NCI-H748 treated with DMSO at 0.1 percent for 48 hours (cell line): ENCODE measurements at regions not wholly inside any gene's neighbourhood (a gene's known extent, or its start where the extent isn't known, plus 50 kb on each side); places are given as distances from the start of the nearest gene placed in this dataset.
"Not testable (repeated sequence)": the region's sequence is repeated elsewhere in the genome, so short reads cannot be mapped to it uniquely, and the experiment has no call there.

Experiments
- DNase-seq: peaks from one replicate; lab custom pipeline; 2025; lab: John Stamatoyannopoulos, UW

- DNase-seq: peak; percentile 25
Measured at GRCh38 chr6:6724539-6725467, 136.3 kb downstream of the LY86 start.

- no peak for DNase-seq
Measured at GRCh38 chr6:6725468-6726209, 137.1 kb downstream of the LY86 start.

- no peak for DNase-seq
Measured at GRCh38 chr6:6728169-6728941, 139.8 kb downstream of the LY86 start.

DNA sequence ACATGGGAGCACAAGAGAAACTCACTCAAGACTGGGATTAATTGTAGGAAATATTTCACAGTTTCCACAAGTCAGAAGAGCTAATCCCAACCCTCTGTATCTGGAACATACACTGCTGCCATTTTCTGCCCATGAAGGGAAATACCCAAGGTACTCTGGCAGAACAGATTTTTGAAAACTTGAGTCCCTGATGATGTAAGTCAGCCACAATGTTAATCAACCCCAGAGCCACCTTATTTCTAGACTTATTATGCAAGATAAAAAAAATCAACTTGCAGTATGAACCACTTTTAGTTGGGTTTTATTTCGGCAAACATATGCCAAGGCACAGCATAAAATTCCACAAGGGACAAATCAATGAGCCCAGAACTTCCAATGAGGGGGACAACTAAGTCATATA, 141.5 kb downstream of the LY86 start:
- DNase-seq: no peak

- DNase-seq: no peak
Measured at GRCh38 chr6:6730831-6731230, 142.3 kb downstream of the LY86 start.

- DNase-seq: no peak
Measured at GRCh38 chr6:6734479-6735465, 146.3 kb downstream of the LY86 start.

DNA sequence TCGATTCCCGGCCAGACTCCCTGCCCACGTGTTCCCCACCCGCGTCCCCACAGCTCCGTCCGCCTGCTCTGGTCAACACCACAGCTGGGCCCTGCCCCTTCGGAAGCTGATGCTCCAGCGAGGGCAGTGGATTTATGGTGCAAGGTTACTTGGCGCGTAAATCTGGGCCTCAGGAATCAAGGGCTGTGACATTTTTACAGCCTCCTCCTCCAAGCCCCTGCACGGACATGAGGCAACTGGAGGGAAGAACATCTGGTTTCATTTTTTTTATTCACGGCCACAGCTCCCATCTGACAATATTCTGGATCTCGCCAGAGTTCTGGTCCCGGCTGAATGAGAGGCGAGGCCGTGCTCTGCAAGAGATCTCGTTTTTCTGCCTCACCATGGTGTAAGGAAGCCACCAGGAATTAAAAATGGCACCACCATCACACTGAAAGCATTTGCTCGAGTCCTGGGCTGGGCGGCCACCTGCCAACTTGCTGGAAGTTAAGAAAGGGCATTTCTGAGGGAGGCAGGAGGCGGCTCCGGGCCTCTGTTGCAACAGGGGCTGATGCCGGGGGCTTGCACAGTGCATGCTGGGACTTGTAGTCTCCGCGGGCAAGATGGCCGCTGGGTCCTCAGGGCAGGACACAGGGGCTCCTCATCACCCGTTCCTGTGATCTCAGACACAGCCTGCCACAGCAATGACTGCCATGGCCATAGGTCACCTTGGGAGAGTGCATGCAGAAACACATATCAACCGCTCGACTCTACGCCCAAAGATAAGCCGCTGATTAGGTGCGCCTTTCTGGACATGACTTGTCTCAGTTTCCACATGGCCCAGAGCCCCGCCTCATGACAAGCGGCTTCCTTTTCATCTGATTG, 148.5 kb downstream of the LY86 start:
- DNase-seq: no peak

GRCh38 chr6:6737671-6738070, 149.2 kb downstream of the LY86 start:
- DNase-seq: no peak

GRCh38 chr6:6738108-6738507, 149.6 kb downstream of the LY86 start:
- no peak for DNase-seq

GRCh38 chr6:6738922-6739716, 150.6 kb downstream of the LY86 start:
- DNase-seq: no peak

DNA sequence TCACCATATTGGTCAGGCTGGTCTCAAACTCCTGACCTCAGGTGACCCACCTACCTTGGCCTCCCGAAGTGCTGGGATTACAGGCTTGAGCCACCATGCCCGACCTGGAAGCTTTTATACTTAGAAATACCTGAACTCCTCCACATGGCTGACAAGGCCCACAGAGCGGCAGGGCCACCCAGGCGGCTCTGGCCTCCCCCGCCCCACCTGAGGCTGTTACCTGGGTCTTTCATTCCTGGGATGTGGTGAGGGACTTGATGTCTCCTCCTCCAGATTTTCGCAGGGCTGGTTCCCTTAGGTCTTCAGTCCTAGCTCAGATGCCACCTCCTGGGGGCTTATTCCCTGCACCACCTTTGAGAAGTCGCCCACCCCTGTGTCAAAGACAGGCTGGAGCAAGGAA, 152.1 kb downstream of the LY86 start:
- DNase-seq: no peak

- no peak for DNase-seq
Measured at GRCh38 chr6:6741264-6741663, 152.7 kb downstream of the LY86 start.

- no peak for DNase-seq
Measured at GRCh38 chr6:6742535-6742934, 154.0 kb downstream of the LY86 start.

DNA sequence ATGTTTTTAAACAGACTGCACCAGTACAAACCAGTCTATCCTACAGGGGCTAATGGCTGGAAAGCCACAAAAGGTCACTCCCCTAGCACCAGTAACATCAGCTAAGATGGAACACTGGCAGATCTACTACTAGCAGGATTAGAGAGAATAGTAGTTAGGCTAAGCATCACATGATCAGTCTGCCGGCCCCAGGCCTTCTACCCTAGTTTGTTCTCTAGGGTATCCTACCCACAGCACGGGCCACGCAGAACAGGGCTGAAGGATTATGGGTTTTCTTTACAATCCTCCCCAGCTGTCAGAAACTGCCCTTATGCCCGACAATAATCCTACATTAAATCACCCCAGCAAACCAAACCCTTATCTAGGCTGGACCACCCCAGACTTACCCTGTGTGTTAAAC, 156.0 kb downstream of the LY86 start:
- no peak for DNase-seq

DNA sequence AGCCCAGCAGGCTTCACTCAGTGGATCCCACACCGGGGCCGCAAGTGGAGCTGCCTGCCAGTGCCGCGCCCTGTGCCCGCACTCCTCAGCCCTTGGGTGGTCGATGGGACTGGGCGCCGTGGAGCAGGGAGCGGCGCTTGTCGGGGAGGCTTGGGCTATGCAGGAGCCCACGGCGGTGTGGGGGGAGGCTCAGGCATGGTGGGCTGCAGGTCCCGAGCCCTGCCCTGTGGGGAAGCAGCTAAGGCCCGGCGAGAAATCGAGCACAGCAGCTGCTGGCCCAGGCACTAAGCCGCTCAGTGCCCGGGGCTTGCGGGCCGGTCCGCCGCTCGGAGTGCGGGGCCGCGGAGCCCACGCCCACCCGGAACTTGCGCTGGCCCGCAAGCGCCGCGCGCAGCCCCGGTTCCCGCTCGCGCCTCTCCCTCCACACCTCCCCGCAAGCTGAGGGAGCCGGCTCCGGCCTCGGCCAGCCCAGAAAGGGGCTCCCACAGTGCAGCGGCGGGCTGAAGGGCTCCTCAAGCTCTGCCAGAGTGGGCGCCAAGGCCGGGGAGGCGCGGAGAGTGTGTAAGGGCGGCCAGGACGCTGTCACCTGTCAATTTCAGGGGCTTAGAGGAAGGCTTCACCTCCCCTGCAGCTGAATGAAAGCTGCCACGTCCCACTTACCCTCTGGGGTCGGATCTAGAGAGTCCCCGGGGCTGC, 157.3 kb downstream of the LY86 start:
- not testable (repeated sequence) for DNase-seq

GRCh38 chr6:6746333-6746969, 157.9 kb downstream of the LY86 start:
- DNase-seq: no peak

GRCh38 chr6:6746970-6747338, 158.4 kb downstream of the LY86 start:
- no peak for DNase-seq

GRCh38 chr6:6747371-6747770, 158.9 kb downstream of the LY86 start:
- no peak for DNase-seq
